Left lung (tissue), 4 donors: ENCODE measurements at regions not wholly inside any gene's neighbourhood (a gene's known extent, or its start where the extent isn't known, plus 50 kb on each side); places are given as distances from the start of the nearest gene placed in this dataset.

Source experiments
- ATAC-seq: fragments of 200-7000 bp; cut with Tn5 transposase; one replicate; pipeline ENCODE4 v1.9.1; 2020; ENCODE audit warnings: moderate library complexity
- DNase-seq, 4 donors: peaks; one replicate each; pipeline ENCODE4 v3.0.0-alpha.2; 2013 to 2020
- H3K27ac ChIP-seq, 2 donors: fragments of 200-600 bp; sonication (generic) in 1 of 2; one replicate each; pipeline versions ENCODE4 v1.5.0 to v1.8.0; 2020 to 2021
- H3K27me3 ChIP-seq, 2 donors: fragments of 200-600 bp; sonication (generic) in 1 of 2; one replicate each; pipeline versions ENCODE4 v1.5.0 to v1.8.0; 2020 to 2021
- H3K36me3 ChIP-seq, 2 donors: fragments of 200-600 bp; sonication (generic) in 1 of 2; one replicate each; pipeline versions ENCODE4 v1.5.0 to v1.8.0; 2020 to 2021
- H3K4me1 ChIP-seq, 2 donors: fragments of 200-600 bp; one replicate each; pipeline ENCODE4 v1.8.0; 2021
- H3K4me3 ChIP-seq, 2 donors: fragments of 200-600 bp; sonication (generic) in 1 of 2; one replicate each; pipeline versions ENCODE4 v1.5.0 to v1.8.0; 2020 to 2021; ENCODE audit warnings: mild to moderate bottlenecking in 1 of 2
- H3K9me3 ChIP-seq, 2 donors: fragments of 200-600 bp; sonication (generic) in 1 of 2; one replicate each; pipeline versions ENCODE4 v1.5.0 to v1.8.0; 2020 to 2021
- intact Hi-C, 2 donors: fragments of 100-400 bp; cut with DNase I; formaldehyde crosslinking; loops; one replicate each; pipeline versions ENCODE4 v1.11.2 to v1.14.2; 2022
- TF ChIP-seq, protein P1 (sequence below), 2 donors: fragments of 200-600 bp; sonication (generic) in 1 of 2; IDR thresholded peaks; one replicate each; pipeline versions ENCODE4 v1.5.0 to v1.8.0; 2021; ENCODE audit warnings: antibody characterized with exemption in 2 of 2
- donor health status: DM: no; HTN: yes; CAD: no.
- donor health status: DM: no; HTN: no; CAD: no.

DNA sequence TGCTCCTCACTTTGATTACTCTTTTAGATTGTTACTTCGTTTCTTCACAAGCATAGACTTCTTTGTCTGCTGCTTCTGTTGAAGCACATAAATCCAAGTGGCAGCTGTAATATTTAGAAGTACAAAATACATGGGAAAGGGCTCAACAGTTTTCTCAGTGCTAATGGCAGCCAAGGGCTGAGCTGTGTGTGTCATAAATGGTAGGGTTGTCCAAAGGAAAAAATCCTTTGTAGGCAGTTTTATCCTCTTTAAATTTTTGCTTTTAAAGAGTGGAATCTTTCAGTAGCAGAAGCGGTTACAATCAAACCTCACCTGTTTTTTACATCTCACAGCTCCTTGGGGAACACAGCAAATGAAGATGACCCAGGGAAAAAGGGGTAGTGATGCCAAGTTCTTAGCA is 650.8 kb downstream of the PLPP3 start:
- ATAC-seq (no peak), DNase-seq (peak in 1 of 4 donors; percentile 36)
- H3K36me3 ChIP-seq = no peaks in the 10 kb centered on the region
- no peak overlapping the region for H3K4me3 ChIP-seq
- intact Hi-C loops = no loop called here
- TF ChIP-seq, protein P1, sequence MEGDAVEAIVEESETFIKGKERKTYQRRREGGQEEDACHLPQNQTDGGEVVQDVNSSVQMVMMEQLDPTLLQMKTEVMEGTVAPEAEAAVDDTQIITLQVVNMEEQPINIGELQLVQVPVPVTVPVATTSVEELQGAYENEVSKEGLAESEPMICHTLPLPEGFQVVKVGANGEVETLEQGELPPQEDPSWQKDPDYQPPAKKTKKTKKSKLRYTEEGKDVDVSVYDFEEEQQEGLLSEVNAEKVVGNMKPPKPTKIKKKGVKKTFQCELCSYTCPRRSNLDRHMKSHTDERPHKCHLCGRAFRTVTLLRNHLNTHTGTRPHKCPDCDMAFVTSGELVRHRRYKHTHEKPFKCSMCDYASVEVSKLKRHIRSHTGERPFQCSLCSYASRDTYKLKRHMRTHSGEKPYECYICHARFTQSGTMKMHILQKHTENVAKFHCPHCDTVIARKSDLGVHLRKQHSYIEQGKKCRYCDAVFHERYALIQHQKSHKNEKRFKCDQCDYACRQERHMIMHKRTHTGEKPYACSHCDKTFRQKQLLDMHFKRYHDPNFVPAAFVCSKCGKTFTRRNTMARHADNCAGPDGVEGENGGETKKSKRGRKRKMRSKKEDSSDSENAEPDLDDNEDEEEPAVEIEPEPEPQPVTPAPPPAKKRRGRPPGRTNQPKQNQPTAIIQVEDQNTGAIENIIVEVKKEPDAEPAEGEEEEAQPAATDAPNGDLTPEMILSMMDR (IDR thresholded peaks at IDR 0.05) = no peak
- no peaks in the 10 kb centered on the region for H3K27me3 ChIP-seq
- no peaks in the 10 kb centered on the region for H3K4me1 ChIP-seq
- no peaks in the 10 kb centered on the region for H3K9me3 ChIP-seq
- no peak overlapping the region for H3K27ac ChIP-seq

DNA sequence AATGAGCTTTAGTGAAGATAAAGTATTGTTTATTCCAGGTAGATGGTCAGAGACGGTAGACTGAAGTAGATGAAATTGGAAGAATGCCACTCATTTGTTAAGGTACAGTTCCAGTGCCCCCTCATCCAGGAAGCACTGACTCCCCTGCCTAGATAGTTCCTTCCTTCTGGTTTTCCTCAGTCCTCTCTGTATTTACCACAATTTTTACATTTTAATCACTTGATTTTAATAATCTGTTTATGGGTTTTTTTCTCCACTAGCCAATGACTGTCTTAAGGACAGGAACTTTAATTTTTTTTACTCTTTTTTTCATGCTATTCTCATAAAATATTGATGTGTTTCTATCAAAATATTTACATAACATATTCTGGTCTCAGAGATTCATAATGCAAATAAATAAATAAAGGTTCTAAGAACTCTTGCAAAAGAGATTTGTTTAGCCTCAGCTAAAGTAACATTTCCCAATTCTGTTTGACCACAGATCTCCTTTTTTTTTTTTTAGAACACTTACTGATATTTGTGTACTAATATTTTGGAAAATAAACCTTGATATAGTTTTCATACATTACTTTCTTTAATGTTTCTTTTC is 651.6 kb downstream of the PLPP3 start:
- H3K4me1 ChIP-seq = no peaks in the 10 kb centered on the region
- no peaks in the 10 kb centered on the region for H3K36me3 ChIP-seq
- H3K4me3 ChIP-seq = no peak overlapping the region
- no peaks in the 10 kb centered on the region for H3K27me3 ChIP-seq
- intact Hi-C loops = no loop called here
- DNase-seq (peak in 1 of 4 donors; percentile 37), ATAC-seq (no peak)
- TF ChIP-seq, protein P1 (IDR thresholded peaks at IDR 0.05) = no peak
- H3K27ac ChIP-seq = no peak overlapping the region
- no peaks in the 10 kb centered on the region for H3K9me3 ChIP-seq

DNA sequence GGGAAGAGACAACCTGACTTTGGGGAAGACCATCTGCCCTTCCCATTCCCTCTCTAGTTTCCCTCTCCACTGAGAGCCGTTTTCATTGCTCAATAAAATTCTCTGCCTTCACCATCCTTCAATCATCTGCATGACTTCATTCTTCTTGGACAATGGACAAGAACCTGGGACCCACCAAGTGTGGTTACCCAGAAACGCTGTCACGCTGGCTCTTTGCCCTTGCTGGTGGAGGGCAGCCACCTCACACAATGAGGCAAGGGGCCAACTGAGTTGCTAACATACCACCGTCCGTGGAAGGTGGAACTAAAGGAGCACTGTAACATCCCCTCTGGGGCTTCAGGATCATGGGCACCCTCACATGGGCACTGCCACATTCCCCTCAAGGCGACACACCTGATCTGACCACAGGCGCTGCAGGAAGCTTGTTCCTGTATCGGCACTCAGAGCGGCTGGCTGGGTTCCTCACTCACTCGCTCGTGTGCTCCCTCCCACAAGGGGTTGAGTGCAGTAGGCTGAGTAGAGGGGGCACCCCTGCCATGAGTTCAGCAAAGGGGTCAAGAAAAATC is 652.4 kb downstream of the PLPP3 start:
- no peak overlapping the region for H3K27ac ChIP-seq
- no peak overlapping the region for H3K4me3 ChIP-seq
- H3K9me3 ChIP-seq = no peaks in the 10 kb centered on the region
- H3K4me1 ChIP-seq = no peaks in the 10 kb centered on the region
- no peaks in the 10 kb centered on the region for H3K27me3 ChIP-seq
- TF ChIP-seq, protein P1 (IDR thresholded peaks at IDR 0.05) = no peak
- intact Hi-C loops = no loop called here
- DNase-seq (no peak), ATAC-seq (no peak)
- no peaks in the 10 kb centered on the region for H3K36me3 ChIP-seq

DNA sequence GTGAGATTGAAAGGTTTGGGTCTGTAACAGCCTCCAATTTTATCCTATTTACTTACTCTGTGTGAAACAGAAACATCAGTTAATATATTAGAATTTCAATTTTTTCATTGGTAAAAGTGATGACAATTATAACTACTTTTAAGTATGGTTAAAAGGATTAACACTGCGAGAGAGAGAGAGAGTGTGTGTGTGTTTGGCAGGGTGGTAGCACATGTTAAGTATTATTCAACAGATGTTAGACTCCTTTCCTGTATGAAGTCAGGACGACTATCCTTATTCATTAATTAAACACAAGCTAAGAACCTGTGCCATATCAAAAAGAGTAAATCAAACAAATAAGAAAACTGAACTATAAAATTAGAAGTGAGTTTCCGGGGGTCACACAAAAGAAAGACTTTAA is 662.5 kb downstream of the PLPP3 start:
- H3K27me3 ChIP-seq = no peaks in the 10 kb centered on the region
- intact Hi-C loops = no loop called here
- no peak for DNase-seq
- no peak overlapping the region for H3K27ac ChIP-seq
- peaks cover 0 to 10% of the 10 kb centered on the region in 2 donors for H3K9me3 ChIP-seq
- no peaks in the 10 kb centered on the region for H3K36me3 ChIP-seq
- no peak for ATAC-seq
- TF ChIP-seq, protein P1 (IDR thresholded peaks at IDR 0.05) = no peak
- H3K4me1 ChIP-seq = no peaks in the 10 kb centered on the region
- H3K4me3 ChIP-seq = no peak overlapping the region

DNA sequence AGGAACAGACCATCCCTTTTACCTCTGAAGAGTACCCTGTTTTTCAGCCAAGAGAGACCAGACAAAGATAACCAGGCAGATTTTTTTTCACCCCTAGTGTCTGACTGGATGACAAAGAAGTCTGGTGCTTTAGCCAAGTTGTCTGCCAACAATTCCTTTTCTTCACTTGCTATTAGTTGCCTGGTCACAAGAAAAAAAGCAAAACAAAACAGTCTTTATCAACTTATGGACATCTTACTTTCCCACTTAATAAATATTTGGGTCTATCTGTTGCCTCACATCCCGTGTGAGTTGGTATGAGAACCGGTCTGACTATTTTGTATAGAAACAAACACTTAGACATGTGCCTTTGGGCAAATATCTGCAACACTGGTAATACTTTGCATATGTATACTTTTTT is 662.9 kb downstream of the PLPP3 start:
- Histone ChIP-seq H3K27ac (no peak overlapping the region), H3K27me3 (no peaks in the 10 kb centered on the region), H3K36me3 (no peaks in the 10 kb centered on the region), H3K4me1 (no peaks in the 10 kb centered on the region), H3K4me3 (no peak overlapping the region), H3K9me3 (peaks cover 0 to 10% of the 10 kb centered on the region in 2 donors)
- ATAC-seq (no peak), DNase-seq (peak in 1 of 4 donors; percentile 57)
- intact Hi-C loops = no loop called here
- TF ChIP-seq, protein P1 (IDR thresholded peaks at IDR 0.05) = no peak
